SK-N-SH treated with all-trans-retinoic acid at 6 μM for 48 hours (cell line): ENCODE measurements at regions not wholly inside any gene's neighbourhood (a gene's known extent, or its start where the extent isn't known, plus 50 kb on each side); places are given as distances from the start of the nearest gene placed in this dataset.
"Not testable (repeated sequence)": the region's sequence is repeated elsewhere in the genome, so short reads cannot be mapped to it uniquely, and the experiment has no call there.

ENCODE experiments used
- BACH2 ChIP-seq: fragments of 250-450 bp; sonication (Bioruptor Pico); IDR thresholded peaks from 2 replicates; pipeline ENCODE4 v1.9.0; 2021; ENCODE audit warnings: mild to moderate bottlenecking, borderline replicate concordance
- TCF4 ChIP-seq: fragments of 250-450 bp; sonication (Bioruptor Pico); IDR thresholded peaks from 2 replicates; pipeline ENCODE4 v1.8.0; 2021; ENCODE audit warnings: mild to moderate bottlenecking, moderate library complexity, borderline replicate concordance
- ZFP30 ChIP-seq: fragments of 450-650 bp; formaldehyde crosslinking; IDR thresholded peaks from 2 replicates; pipeline ENCODE4 v1.5.0; 2022; ENCODE audit warnings: mild to moderate bottlenecking, moderate library complexity
- TF ChIP-seq, protein P1 (sequence below): fragments of 250-450 bp; sonication (Bioruptor Pico); IDR thresholded peaks from 2 replicates; pipeline ENCODE4 v1.8.0; 2020; ENCODE audit warnings: mild to moderate bottlenecking, moderate library complexity, borderline replicate concordance

- TF ChIP-seq, protein P1, sequence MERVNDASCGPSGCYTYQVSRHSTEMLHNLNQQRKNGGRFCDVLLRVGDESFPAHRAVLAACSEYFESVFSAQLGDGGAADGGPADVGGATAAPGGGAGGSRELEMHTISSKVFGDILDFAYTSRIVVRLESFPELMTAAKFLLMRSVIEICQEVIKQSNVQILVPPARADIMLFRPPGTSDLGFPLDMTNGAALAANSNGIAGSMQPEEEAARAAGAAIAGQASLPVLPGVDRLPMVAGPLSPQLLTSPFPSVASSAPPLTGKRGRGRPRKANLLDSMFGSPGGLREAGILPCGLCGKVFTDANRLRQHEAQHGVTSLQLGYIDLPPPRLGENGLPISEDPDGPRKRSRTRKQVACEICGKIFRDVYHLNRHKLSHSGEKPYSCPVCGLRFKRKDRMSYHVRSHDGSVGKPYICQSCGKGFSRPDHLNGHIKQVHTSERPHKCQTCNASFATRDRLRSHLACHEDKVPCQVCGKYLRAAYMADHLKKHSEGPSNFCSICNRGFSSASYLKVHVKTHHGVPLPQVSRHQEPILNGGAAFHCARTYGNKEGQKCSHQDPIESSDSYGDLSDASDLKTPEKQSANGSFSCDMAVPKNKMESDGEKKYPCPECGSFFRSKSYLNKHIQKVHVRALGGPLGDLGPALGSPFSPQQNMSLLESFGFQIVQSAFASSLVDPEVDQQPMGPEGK (CRISPR knock-in tag), result not testable (repeated sequence)
- TF ChIP-seq TCF4 (CRISPR knock-in tag); ZFP30; BACH2 (CRISPR knock-in tag): not testable (repeated sequence)
Measured at GRCh38 chrX:40879172-40879571, 143.8 kb upstream of the MED14 start.
